22Rv1 (cell line): ENCODE measurements at regions not wholly inside any gene's neighbourhood (a gene's known extent, or its start where the extent isn't known, plus 50 kb on each side); places are given as distances from the start of the nearest gene placed in this dataset.
"Not testable (repeated sequence)": the region's sequence is repeated elsewhere in the genome, so short reads cannot be mapped to it uniquely, and the experiment has no call there.

Source experiments
- ZFX ChIP-seq: fragments of 450-650 bp; IDR thresholded peaks from 2 replicates; pipeline ENCODE4 v1.6.1; 2017; ENCODE audit warnings: antibody characterized with exemption, borderline replicate concordance
- TF ChIP-seq, protein P1 (sequence below): fragments of 450-650 bp; IDR thresholded peaks from 2 replicates; pipeline ENCODE4 v1.5.1; 2017; ENCODE audit warnings: mild to moderate bottlenecking

DNA sequence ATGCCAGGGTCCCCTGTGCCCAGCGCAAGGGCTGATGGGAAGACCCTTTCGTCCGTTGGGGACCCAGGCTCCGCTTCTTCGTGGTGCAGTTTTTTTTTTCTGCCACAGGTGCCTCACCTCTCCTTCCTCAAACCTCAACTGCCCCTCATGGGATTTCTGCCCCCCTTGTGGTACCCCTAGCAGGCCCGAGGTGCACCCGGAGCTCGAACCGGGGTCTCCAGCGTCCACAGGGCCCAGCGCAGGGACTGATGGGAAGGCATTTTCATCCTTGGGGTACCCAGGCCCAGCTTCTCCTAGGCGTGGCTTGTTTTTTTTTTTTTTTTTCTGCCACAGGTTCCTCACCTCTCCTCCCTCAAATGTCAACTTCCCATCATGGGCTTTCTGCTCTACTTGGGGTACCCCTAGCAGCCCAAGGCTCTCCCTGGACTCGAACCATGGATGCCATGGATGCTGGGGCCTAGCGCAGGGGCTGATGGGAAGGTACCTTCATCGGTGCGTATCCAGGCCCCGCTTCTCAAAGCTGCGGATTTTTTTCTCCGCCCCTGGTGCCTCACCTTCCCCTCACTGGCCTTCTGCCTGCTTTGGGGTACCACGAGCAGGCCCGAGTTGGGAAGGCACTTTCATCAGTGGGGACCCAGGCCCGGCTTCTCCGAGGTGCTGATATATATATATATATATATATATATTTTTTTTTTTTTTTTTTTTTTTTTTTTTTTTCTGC, 531.6 kb downstream of the CWH43 start:
- TF ChIP-seq, protein P1, sequence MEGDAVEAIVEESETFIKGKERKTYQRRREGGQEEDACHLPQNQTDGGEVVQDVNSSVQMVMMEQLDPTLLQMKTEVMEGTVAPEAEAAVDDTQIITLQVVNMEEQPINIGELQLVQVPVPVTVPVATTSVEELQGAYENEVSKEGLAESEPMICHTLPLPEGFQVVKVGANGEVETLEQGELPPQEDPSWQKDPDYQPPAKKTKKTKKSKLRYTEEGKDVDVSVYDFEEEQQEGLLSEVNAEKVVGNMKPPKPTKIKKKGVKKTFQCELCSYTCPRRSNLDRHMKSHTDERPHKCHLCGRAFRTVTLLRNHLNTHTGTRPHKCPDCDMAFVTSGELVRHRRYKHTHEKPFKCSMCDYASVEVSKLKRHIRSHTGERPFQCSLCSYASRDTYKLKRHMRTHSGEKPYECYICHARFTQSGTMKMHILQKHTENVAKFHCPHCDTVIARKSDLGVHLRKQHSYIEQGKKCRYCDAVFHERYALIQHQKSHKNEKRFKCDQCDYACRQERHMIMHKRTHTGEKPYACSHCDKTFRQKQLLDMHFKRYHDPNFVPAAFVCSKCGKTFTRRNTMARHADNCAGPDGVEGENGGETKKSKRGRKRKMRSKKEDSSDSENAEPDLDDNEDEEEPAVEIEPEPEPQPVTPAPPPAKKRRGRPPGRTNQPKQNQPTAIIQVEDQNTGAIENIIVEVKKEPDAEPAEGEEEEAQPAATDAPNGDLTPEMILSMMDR, result not testable (repeated sequence)
- TF ChIP-seq ZFX, result not testable (repeated sequence)
